HG02642 (cell line): ENCODE measurements at regions not wholly inside any gene's neighbourhood (a gene's known extent, or its start where the extent isn't known, plus 50 kb on each side); places are given as distances from the start of the nearest gene placed in this dataset.
"Not testable (repeated sequence)": the region's sequence is repeated elsewhere in the genome, so short reads cannot be mapped to it uniquely, and the experiment has no call there.

Source experiments
- ATAC-seq: cut with Tn5 transposase; IDR thresholded peaks from one replicate; pipeline ENCODE4 v1.9.1; 2021; ENCODE audit warnings: mild to moderate bottlenecking; ENCODE audit not compliant: unreplicated experiment, poor library complexity

DNA sequence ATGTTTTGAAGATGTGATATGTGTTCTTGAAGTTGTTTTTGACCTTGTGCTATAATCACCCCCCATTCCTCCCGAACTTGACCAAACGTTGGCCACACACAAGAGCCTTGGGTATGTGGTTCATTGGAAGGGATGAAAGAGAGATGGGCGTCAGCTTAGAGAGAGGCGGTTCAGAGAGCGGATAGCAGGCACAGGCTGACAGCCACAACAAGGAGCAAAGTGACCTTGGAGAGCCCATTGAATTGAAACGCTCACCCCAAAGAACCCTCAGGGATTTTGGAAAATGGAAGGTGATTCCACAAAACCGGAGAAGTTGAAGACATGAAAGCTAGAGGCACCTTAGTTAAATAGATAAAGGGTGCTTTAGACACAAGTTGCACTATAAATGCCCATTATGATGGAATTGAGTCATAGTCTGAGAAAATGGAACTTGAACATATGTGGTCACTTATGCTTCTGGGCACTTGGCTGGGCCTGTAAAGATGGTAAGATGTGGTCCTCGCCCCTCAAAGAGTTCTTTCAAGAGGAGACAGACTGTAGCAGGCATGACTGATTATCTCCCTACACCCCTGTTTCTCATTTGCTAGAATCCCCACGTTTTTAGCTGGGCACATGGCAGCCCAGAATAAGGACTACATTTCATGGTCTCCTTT is 188.5 kb upstream of the HAAO start:
- ATAC-seq = no peak

DNA sequence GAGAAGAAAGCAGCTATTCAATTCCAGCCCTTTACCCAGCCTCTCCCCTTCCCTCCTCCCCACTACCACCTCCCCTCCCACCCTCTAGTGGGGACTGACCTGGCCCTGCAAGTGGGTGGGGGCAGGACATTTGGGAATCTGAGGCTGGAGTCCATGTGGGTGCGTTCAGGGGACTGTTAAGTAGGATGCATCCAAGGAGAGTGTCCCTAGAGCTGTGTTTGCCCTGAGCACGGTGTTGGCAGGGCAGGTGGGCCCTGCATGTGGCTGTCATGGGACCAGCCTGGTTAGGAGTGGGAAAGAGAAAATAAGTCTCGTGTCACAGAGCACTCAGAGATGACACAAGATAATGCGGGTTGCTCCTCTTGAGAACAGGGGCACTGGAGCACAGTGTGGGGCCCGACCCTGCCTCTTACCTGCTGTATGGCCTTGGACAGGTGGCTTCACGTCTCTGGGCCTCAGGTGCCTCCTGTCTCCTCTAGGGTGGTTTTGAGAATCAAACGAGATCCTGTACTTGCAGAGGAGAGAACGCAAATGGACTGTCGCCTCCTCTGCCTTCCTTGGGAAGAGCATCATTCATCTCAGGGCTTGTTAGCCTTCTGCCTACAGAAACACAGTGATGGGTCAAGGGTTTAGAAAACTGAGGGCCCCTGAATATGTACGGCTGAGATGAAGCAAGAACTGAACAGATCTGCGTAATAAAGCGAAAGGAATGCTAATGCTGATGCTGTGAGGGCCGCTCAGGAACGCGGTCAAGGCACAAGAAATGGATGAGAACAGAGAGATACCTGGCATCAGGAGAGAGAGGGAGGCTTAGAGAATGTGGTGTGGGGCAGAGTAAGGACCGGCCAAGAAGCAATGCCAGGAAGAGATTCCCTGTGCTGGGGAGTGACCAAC is 187.7 kb upstream of the HAAO start:
- no peak for ATAC-seq

- no peak for ATAC-seq
These were observed 187.1 kb upstream of the HAAO start for GRCh38 chr2:42979416-42979869.

DNA sequence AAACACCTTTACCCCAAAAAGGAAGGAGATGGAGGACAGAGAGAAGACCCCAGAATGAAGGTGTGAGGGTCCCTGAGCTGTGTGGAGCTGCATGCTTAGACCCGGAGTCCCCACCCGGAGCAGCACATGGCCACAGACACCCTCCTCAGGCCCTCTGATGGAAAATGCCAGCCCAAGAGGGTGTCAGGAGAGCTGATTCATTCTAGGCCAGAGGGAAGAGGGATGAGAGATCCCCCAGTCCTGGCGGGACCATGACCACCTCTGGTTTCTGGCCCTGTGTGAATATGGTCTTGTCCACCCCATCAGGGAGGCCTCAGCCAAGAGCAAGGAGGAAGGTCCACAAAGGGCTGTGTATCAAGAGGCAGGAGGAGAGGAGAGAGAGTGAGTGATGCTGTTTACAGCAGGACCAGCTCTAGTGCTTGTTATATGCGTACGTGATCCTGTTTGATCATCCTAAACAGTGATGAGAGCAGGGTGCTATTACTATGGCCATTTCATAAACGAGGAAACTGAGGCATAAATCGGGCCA is 186.6 kb upstream of the HAAO start:
- no peak for ATAC-seq

GRCh38 chr2:42978175-42978886 is 185.9 kb upstream of the HAAO start:
- no peak for ATAC-seq

GRCh38 chr2:42977270-42978174 is 185.1 kb upstream of the HAAO start:
- no peak for ATAC-seq

DNA sequence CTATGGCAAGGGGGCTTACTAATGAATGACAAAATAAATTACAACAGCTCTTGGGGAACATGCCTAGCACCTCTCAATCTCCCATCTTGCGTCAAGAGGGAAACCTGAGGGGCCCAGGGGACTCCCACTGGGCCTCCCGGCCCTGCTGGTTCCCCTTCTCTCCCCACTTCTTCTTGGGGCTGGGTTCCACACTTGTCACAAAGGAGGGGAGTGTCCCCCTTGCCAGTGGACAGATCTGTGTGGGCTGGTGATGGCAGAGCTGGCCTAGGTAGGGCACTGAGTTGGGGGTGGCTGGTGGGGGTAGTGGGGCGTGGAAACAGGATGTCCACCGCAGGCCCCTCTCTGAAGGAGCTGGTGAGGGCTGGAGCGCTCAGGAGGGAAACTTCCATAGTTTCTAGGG is 184.0 kb upstream of the HAAO start:
- ATAC-seq = no peak

DNA sequence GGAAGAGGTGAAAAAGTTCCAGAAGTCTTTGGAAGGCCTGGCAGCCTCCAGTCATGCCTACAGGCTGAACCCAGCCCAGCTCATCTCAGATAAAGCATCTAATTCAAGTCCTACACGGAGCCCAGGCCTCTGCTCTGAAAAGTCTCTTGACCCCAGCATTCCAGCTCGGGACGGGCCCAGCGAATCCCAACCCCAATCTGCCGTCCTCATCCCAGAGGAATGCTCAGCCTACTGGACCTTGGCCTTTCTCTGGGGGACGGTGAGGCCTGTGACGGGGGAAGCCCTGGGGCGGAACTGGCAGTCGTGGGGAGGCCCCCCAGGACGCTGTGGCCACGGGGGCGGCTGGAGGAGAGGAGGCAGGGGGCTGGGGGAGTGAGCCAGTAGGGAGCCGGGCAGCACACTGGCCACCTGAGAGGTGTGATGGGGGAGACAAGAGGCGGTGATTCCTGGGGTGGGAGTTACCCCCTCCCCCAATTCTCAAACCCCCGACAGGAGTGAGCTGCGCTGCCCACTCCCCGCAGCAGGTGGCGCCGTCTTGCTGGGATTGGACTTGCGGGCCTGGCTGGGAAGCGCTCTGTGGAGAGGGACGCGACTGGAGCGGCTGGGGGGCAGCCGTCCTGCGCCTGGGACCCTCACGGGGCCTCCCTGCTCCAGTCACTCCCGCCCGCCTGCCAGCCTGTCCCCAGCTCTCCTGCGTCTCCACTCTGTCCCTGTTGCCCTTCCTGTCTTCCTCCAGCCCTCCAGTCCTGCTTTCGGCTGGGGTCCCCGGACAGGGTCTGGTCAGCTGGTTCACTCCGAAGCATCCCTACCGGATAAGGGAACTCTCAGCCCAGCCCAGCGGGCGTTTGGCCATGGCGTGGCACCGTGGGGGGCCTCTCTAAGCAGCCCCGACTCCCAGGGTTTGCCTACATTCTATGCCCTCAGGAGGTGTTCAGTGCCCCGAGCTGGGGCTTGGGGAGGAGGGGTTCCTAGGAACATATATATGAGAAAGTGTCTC is 182.6 kb upstream of the HAAO start:
- no peak for ATAC-seq

DNA sequence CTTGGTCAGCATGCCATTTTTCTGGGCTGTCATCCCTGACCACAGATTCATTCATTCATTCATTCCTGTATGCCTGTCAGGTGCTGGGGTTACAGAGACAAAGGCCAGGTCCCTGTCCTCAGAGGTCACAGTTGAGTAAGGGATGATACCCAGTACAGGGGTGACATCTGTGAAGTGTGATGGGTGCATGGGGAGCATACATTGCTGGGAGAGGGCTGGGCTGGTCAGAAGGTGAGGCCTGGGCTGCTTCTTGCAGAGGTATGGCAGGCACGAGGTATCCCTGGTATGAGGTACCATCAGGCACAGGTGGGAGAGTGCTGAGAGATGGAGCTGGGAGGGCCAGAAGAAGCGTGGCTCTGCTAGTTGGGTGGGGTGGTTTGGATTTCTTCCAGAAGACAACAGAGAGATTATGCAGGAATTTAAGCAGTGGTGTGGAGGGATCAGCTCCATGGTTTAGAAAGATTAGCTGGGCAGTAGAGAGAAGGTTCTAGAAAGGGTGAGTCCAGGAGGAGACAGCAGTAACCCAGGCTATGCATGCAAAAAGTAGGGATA is 181.9 kb upstream of the HAAO start:
- ATAC-seq = no peak

- no peak for ATAC-seq
These were observed 181.3 kb upstream of the HAAO start for GRCh38 chr2:42973726-42974125.

GRCh38 chr2:42972933-42973516 is 180.6 kb upstream of the HAAO start:
- ATAC-seq = not testable (repeated sequence)

DNA sequence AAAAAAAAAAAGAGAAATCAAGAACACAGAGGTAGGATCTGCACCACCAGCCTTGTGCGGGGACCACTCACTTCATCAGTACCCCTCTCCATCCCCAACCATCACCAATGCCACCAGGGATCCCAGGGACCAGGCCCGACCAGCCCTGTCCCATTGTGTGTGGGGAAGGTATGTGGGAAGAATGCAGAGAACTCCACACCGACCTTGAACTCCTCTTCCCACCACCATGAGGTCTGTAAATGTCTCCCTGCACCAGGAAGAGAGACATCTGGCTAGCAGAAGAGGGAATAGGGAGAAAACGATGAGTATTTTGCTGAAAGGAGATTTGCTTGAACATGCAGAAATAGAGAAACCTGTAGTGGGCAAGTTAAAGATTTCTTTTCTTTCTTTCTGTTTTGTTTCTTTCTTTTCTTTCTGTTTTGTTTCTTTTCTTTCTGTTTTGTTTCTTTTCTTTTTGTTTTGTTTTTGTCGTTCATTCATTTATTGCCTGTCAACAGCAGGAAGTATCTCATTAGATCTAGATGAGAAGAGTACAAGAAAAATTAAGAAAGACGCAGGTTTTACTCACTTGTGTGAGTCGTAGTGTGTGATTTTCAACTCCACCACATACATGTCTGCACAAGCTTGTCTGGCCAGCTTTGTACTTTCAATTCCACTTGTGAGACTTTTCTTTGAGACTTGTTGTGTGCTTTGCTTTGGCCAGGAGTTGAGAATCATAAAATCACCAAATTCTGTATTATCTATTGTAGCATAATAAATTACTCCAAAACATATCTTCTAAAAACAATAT is 179.8 kb upstream of the HAAO start:
- no peak for ATAC-seq

- ATAC-seq = no peak
These were observed 179.0 kb upstream of the HAAO start for GRCh38 chr2:42971381-42971780.

DNA sequence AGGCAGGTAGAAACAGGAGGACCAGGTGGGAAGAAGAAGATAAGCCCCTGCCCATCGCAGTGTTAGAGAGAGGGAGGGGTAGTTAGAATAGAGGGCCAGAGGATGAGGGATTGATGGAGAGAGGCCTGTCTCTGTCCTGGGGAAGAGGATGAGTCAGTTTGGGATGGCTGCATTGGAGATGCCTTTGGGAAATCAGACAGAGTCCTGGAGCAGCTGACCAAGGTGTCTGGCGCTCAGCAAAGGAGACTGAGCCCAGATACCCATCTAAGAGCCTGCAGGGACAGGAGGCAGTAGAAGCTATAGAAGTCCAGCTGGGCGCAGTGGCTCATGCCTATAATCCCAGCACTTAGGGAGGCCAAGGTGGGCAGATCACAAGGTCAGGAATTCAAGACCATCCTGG is 177.8 kb upstream of the HAAO start:
- ATAC-seq = no peak

DNA sequence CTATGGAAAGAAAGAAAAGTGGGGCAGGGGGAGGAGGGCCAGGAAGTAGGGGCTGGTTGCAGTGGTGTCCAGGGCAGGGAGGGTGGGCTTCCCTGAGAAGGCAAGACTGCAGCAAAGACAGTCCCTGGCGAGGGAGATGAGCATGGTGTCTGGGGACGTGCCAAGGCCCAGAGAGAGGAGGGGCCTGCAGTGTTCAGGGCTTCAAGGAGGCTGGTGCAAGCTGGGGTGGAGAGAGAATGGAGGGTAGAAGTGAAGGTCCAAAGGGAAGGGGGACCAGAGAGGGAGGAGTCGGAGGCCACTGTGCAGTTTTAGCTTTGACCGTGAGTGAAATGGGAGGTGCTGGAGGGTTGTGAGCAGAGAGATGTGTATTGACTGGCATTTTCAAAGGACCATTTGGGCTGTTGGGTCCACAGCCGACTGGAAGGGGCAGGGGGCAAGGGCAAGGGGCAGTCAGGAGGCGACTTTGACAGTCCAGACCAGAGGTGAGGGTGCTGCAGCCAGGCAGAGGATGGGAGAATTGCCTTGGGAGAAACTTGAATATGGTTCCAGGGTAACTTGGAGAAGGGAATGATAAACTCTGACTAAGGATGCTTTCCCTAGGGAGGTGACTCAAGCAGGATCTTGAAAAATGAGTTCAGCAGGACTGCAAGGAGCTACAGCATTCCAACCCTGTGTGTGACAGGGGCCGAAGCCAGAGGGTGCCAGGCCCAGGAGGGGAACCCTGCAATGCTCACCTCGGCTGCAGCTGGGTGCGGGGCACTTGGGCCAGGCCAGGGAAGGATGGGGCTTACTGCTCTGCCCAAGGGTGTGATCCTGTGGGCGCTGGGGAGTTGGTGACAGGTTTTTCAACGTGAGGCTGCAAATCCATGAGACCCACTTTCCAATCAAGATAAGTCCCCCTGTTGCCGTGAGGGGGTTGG is 177.1 kb upstream of the HAAO start:
- no peak for ATAC-seq

DNA sequence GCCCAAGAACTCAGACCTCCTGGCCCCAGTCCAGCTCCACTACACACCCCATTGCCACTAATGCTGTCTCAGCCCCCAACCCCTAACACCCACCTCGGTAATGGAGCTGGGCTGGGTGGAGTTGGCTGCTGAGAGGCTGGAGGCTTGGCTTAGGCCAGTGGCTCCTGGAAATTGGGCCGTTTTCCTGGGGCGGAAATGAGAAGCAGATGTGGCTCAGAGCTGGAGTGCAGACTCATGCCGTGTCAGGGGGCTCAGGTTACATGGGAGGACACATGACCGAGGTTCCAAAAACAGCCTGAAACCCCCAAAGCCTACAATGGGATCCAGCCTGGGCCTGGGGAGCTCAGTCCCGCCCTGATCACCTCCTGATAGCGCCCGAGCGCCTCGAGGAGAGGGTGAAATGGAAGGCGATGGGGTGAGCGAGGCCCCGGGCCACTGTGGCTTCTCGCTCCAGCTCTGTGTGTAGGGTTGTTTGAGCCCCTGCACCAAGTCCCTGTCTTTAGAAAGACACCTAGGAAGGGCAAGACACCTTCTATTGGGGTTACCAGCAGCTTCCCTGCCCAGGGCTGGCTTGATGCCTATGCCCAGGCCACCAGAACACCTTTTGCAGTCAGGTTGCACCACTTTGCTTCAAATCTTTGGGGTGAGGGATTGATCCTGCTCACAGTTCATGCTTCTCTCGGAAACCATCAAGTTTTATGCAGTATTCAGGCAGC is 175.7 kb upstream of the HAAO start:
- ATAC-seq = no peak
